SU-DHL-6 (cell line): ENCODE measurements at regions not wholly inside any gene's neighbourhood (a gene's known extent, or its start where the extent isn't known, plus 50 kb on each side); places are given as distances from the start of the nearest gene placed in this dataset.
A peak's percentile ranks its signal among the peaks of the same experiment; 100 is the strongest.

Experiments used
- H2AFZ ChIP-seq: fragments of 200-600 bp; sonication (generic); 2 replicates; pipeline ENCODE4 v1.6.1; 2014; ENCODE audit warnings: low read depth, mild to moderate bottlenecking, moderate library complexity, mixed read lengths, antibody characterized with exemption, low read length; ENCODE audit not compliant: severe bottlenecking
- H3F3A ChIP-seq: fragments of 200-600 bp; shearing (Covaris generic); 2 replicates; pipeline ENCODE4 v1.6.0; 2016; ENCODE audit warnings: antibody characterized with exemption, mild to moderate bottlenecking; ENCODE audit not compliant: insufficient read depth
- H3K27ac ChIP-seq: fragments of 200-600 bp; sonication (generic); 2 replicates; pipeline ENCODE4 v1.5.1; 2016; ENCODE audit warnings: low read depth, mild to moderate bottlenecking, low read length, moderate library complexity, mixed read lengths
- H3K27me3 ChIP-seq: fragments of 200-600 bp; sonication (generic), shearing (Covaris generic); 2 replicates; pipeline ENCODE4 v1.6.0; 2014; ENCODE audit warnings: mild to moderate bottlenecking, low read length
- H3K36me3 ChIP-seq: fragments of 200-600 bp; sonication (generic); 2 replicates; pipeline ENCODE4 v1.6.1; 2014; ENCODE audit warnings: mild to moderate bottlenecking, low read length, mixed read lengths
- H3K4me2 ChIP-seq: fragments of 300-600, 200-600 bp; shearing (Covaris generic), sonication (generic); 2 replicates; pipeline ENCODE4 v1.6.0; 2014; ENCODE audit warnings: low read length, low read depth, mild to moderate bottlenecking; ENCODE audit not compliant: poor library complexity, severe bottlenecking
- H3K4me3 ChIP-seq: fragments of 200-600 bp; sonication (generic); 2 replicates; pipeline ENCODE4 v1.5.1; 2014; ENCODE audit warnings: antibody characterized with exemption, low read length, mild to moderate bottlenecking, mixed read lengths; ENCODE audit not compliant: insufficient read depth, poor library complexity, severe bottlenecking
- H3K79me2 ChIP-seq: fragments of 200-600 bp; sonication (generic); 2 replicates; pipeline ENCODE4 v1.6.1; 2014; ENCODE audit warnings: mild to moderate bottlenecking, low read length, moderate library complexity; ENCODE audit not compliant: insufficient read depth
- H3K9ac ChIP-seq: fragments of 200-600 bp; sonication (generic); 2 replicates; pipeline ENCODE4 v1.7.0; 2014; ENCODE audit warnings: mild to moderate bottlenecking, low read length
- H3K9me2 ChIP-seq: fragments of 200-600 bp; sonication (generic); replicated peaks from 2 replicates; pipeline ENCODE4 v1.6.1; 2014; ENCODE audit warnings: low read length; ENCODE audit not compliant: insufficient read depth
- H3K9me3 ChIP-seq: fragments of 200-600 bp; sonication (generic); 2 replicates; pipeline ENCODE4 v1.6.1; 2014; ENCODE audit warnings: low read length, mixed read lengths; ENCODE audit not compliant: insufficient read depth
- H4K20me1 ChIP-seq: fragments of 200-600 bp; sonication (generic); 2 replicates; pipeline ENCODE4 v1.6.1; 2014; ENCODE audit warnings: low read depth, mild to moderate bottlenecking, antibody characterized with exemption, low read length, moderate library complexity, mixed read lengths
- EZH2phosphoT487 ChIP-seq: fragments of 200-600 bp; sonication (generic), shearing (Covaris generic); conservative IDR thresholded peaks from 2 replicates; pipeline ENCODE4 v1.6.1; 2018; ENCODE audit warnings: mild to moderate bottlenecking, antibody characterized with exemption, low read length, moderate library complexity, mixed read lengths
- TF ChIP-seq, protein P1 (sequence below): fragments of 200-600 bp; sonication (generic); IDR thresholded peaks from one replicate; pipeline ENCODE4 v1.5.1; 2017; ENCODE audit warnings: antibody characterized with exemption, mild to moderate bottlenecking, low read length, moderate library complexity; ENCODE audit not compliant: insufficient read depth, poor library complexity, severe bottlenecking

DNA sequence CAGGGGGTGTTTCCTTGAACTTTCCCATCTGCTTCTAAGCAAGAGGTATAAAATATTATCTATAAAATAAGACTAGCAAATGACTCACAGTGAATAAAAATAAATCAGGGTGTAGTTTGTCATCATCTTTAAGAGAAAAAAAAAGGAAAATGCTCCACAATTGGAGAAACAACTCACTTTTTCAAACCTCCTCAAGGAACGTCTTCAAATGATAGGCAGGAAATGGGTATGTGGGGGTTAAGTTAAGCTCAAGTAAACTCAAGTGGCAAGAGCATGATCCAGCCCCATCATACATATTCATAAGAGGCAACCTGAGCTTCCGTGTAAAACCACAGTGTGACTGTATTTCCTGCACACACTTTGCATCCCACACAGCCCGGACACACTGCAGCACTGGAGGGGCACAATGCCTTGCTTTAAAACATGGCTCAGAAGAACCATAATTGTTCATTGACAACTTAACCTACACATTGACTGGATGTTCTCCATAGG is 58.5 kb upstream of the CEP85L start:
- Histone ChIP-seq H3K9ac (peak overlapping the region; percentile 63), H3K27ac (peak overlapping the region; percentile 64), H3K27me3 (no peaks in the 10 kb centered on the region), H3F3A (0 out of 2 replicates have a peak, but pooled peaks cover 6% of the 10 kb centered on the region), H2AFZ (peak overlapping the region; percentile 85), H3K79me2 (peaks cover 4% of the 10 kb centered on the region; the same call in 1 of the 2 replicates), H3K9me3 (no peaks in the 10 kb centered on the region), H3K4me2 (peak overlapping the region; percentile 76), H3K4me3 (peak overlapping the region; percentile 87), H3K9me2 (no peaks in the 10 kb centered on the region), H4K20me1 (no peaks in the 10 kb centered on the region), H3K36me3 (no peaks in the 10 kb centered on the region)
- TF ChIP-seq, protein P1, sequence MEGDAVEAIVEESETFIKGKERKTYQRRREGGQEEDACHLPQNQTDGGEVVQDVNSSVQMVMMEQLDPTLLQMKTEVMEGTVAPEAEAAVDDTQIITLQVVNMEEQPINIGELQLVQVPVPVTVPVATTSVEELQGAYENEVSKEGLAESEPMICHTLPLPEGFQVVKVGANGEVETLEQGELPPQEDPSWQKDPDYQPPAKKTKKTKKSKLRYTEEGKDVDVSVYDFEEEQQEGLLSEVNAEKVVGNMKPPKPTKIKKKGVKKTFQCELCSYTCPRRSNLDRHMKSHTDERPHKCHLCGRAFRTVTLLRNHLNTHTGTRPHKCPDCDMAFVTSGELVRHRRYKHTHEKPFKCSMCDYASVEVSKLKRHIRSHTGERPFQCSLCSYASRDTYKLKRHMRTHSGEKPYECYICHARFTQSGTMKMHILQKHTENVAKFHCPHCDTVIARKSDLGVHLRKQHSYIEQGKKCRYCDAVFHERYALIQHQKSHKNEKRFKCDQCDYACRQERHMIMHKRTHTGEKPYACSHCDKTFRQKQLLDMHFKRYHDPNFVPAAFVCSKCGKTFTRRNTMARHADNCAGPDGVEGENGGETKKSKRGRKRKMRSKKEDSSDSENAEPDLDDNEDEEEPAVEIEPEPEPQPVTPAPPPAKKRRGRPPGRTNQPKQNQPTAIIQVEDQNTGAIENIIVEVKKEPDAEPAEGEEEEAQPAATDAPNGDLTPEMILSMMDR: no peak
- TF ChIP-seq EZH2phosphoT487: no peak

DNA sequence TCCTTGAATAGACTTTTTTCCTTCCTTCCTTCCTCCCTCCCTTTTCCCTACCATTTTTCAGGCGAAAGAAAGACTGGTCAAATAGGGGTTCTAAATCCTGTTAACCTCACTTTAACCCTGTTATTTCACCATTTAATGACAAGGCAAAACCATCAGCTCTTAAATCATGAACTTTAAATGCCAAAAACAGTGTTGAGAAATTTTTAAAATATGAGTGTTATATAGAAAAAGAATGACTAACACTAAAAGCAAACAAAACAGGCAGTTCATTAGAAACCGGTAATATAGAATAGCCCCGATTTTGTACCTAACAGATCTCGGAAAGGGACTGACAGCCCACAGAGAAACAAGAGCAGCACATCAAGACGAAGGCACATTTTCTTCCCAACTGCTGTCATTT is 57.4 kb upstream of the CEP85L start:
- no peaks in the 10 kb centered on the region for H3K36me3 ChIP-seq
- 0 out of 2 replicates have a peak overlapping the region, but pooled peaks have one; percentile 15 for H3K27ac ChIP-seq
- peak overlapping the region; percentile 76 for H3K4me2 ChIP-seq
- peak overlapping the region; percentile 63 for H3K9ac ChIP-seq
- H4K20me1 ChIP-seq: no peaks in the 10 kb centered on the region
- H3F3A ChIP-seq: 0 out of 2 replicates have a peak, but pooled peaks cover 6% of the 10 kb centered on the region
- peak overlapping the region; percentile 85 for H2AFZ ChIP-seq
- TF ChIP-seq, protein P1: no peak
- TF ChIP-seq EZH2phosphoT487: no peak
- no peaks in the 10 kb centered on the region for H3K9me2 ChIP-seq
- H3K4me3 ChIP-seq: peak overlapping the region; percentile 87
- H3K27me3 ChIP-seq: no peaks in the 10 kb centered on the region
- H3K9me3 ChIP-seq: no peaks in the 10 kb centered on the region
- H3K79me2 ChIP-seq: peaks cover 4% of the 10 kb centered on the region; the same call in 1 of the 2 replicates

DNA sequence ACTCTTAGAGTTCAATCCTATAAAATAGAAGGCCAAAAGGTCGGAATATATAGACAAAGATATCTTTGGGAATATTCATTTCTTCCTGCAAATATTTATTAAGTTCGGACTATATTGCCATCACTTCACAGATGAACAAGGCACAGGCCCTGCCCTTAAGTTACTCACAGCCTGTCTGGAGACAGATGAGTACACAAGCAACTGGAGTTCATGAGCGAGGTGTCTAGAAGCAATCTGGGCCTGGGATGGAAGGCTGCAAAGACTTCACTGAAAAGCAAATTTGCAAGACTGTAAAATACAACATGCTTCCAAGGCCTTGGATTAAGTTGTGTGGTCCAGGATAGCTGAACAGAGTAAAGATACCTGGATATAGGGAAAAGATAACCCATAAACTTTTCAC is 56.7 kb upstream of the CEP85L start:
- Histone ChIP-seq H3K9ac (no peak overlapping the region), H3K4me3 (peak overlapping the region; percentile 87), H3K9me2 (no peaks in the 10 kb centered on the region), H3F3A (0 out of 2 replicates have a peak, but pooled peaks cover 6% of the 10 kb centered on the region), H3K79me2 (peaks cover 4% of the 10 kb centered on the region; the same call in 1 of the 2 replicates), H2AFZ (no peak overlapping the region), H3K36me3 (no peaks in the 10 kb centered on the region), H4K20me1 (no peaks in the 10 kb centered on the region), H3K27me3 (no peaks in the 10 kb centered on the region), H3K4me2 (peak overlapping the region; percentile 76), H3K9me3 (no peaks in the 10 kb centered on the region), H3K27ac (no peak overlapping the region)
- TF ChIP-seq EZH2phosphoT487: no peak
- TF ChIP-seq, protein P1: no peak
